ENCODE measurements at regions not wholly inside any gene's neighbourhood (a gene's known extent, or its start where the extent isn't known, plus 50 kb on each side); places are given as distances from the start of the nearest gene placed in this dataset.

DNA sequence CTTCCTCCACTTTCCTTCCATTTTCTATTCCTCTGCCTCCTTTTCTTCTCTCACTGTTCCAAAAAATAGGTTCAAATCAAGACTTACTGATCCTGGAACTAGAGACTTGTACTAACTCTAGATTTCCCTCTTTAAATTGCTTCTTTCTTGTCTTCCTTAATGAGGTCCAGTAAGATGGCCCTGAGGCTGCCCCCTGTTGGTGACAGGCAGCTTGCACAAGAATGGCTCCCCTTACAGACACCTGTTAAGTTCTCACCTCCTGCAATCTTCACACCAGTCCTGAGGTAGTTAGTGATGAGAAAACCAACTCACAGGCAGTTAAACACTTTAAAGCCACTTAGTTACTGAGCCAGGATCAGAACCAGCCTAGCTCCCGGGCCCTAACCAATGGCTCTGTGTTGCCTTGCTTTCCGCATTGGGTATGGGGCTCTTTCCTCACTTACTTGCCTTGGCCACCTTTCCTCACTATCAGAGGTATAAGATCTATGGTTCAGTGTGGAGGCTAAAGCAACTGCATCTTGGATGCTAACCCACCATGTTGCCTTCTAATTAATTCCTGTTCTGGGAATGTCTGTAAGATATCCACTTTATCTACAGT is 130.6 kb downstream of the AKAIN1 start:
- no peaks in the 10 kb centered on the region for H3K27me3 ChIP-seq (ENCODE audit: insufficient read depth, poor library complexity, severe bottlenecking)
- TF ChIP-seq, protein P1, sequence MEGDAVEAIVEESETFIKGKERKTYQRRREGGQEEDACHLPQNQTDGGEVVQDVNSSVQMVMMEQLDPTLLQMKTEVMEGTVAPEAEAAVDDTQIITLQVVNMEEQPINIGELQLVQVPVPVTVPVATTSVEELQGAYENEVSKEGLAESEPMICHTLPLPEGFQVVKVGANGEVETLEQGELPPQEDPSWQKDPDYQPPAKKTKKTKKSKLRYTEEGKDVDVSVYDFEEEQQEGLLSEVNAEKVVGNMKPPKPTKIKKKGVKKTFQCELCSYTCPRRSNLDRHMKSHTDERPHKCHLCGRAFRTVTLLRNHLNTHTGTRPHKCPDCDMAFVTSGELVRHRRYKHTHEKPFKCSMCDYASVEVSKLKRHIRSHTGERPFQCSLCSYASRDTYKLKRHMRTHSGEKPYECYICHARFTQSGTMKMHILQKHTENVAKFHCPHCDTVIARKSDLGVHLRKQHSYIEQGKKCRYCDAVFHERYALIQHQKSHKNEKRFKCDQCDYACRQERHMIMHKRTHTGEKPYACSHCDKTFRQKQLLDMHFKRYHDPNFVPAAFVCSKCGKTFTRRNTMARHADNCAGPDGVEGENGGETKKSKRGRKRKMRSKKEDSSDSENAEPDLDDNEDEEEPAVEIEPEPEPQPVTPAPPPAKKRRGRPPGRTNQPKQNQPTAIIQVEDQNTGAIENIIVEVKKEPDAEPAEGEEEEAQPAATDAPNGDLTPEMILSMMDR (IDR thresholded peaks at IDR 0.05; ENCODE audit: poor library complexity, severe bottlenecking) = no peak
- ATAC-seq (ENCODE audit: low read depth) (no peak), DNase-seq (ENCODE audit: low spot score) (no peak)
- H3K27ac ChIP-seq (ENCODE audit: poor library complexity, severe bottlenecking) = no peak overlapping the region
- no peak overlapping the region for H3K4me3 ChIP-seq (ENCODE audit: severe bottlenecking)
- H3K4me1 ChIP-seq (ENCODE audit: insufficient read depth, poor library complexity, severe bottlenecking) = no peaks in the 10 kb centered on the region
- no peaks in the 10 kb centered on the region for H3K36me3 ChIP-seq (ENCODE audit: low read depth)
- H3K9me3 ChIP-seq (ENCODE audit: severe bottlenecking) = no peaks in the 10 kb centered on the region

GRCh38 chr18:5065615-5066014 is 131.4 kb downstream of the AKAIN1 start:
- no peaks in the 10 kb centered on the region for H3K4me1 ChIP-seq (ENCODE audit: insufficient read depth, poor library complexity, severe bottlenecking)
- H3K27ac ChIP-seq (ENCODE audit: poor library complexity, severe bottlenecking) = no peak overlapping the region
- H3K4me3 ChIP-seq (ENCODE audit: severe bottlenecking) = no peak overlapping the region
- TF ChIP-seq, protein P1 (IDR thresholded peaks at IDR 0.05; ENCODE audit: poor library complexity, severe bottlenecking) = no peak
- ATAC-seq (ENCODE audit: low read depth) (no peak), DNase-seq (ENCODE audit: low spot score) (no peak)
- no peaks in the 10 kb centered on the region for H3K36me3 ChIP-seq (ENCODE audit: low read depth)
- H3K9me3 ChIP-seq (ENCODE audit: severe bottlenecking) = no peaks in the 10 kb centered on the region
- H3K27me3 ChIP-seq (ENCODE audit: insufficient read depth, poor library complexity, severe bottlenecking) = no peaks in the 10 kb centered on the region

DNA sequence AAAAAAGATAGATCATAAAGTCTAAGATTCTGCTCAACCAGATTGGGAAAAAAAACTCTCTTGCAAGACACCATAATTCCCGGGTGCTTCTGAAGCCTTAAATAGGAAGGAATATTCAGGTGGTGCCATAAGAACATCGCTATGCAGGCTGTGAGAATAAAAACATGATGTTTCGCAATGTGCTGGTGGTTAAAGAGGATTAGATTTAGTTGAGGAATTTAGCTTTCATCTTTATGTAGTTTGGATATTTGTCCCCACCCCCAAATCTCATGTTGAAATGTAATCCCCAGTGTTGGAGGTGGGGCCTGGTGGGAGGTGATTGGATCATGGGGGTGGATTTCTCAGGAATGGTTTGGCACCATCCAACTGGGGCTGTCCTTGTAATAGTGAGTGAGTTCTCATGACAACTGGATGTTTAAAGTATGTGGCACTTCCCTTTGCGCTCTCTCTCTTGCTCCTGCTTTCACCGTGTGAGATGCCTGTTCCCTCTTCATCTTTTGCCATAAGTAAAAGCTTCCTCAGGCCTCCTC is 132.2 kb downstream of the AKAIN1 start:
- TF ChIP-seq, protein P1 (IDR thresholded peaks at IDR 0.05; ENCODE audit: poor library complexity, severe bottlenecking) = no peak
- Histone ChIP-seq H3K36me3 (ENCODE audit: low read depth) (no peaks in the 10 kb centered on the region), H3K9me3 (ENCODE audit: severe bottlenecking) (no peaks in the 10 kb centered on the region), H3K4me1 (ENCODE audit: insufficient read depth, poor library complexity, severe bottlenecking) (no peaks in the 10 kb centered on the region), H3K27me3 (ENCODE audit: insufficient read depth, poor library complexity, severe bottlenecking) (no peaks in the 10 kb centered on the region), H3K27ac (ENCODE audit: poor library complexity, severe bottlenecking) (no peak overlapping the region), H3K4me3 (ENCODE audit: severe bottlenecking) (no peak overlapping the region)
- ATAC-seq (ENCODE audit: low read depth) (no peak), DNase-seq (ENCODE audit: low spot score) (no peak)

DNA sequence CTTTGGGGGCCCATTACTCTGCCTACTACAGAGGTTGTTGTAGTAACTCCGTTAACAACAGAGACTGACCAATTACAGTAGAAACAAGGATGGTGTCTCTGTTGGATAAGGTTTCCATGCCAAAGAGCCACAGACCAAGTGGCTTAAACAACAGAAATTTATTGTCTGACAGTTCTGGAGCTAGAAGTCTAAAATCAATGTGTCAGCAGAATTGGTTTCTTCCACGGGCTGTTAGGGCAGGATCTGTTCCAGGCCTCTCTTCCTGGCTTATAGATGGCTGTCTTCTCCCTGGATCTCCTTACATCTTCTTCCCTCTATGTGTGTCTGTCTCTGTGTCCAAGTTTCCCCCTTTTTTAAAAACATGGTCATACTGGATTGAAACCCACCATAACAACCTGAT is 135.3 kb downstream of the AKAIN1 start:
- Histone ChIP-seq H3K9me3 (ENCODE audit: severe bottlenecking) (no peaks in the 10 kb centered on the region), H3K4me1 (ENCODE audit: insufficient read depth, poor library complexity, severe bottlenecking) (no peaks in the 10 kb centered on the region), H3K27me3 (ENCODE audit: insufficient read depth, poor library complexity, severe bottlenecking) (no peaks in the 10 kb centered on the region), H3K27ac (ENCODE audit: poor library complexity, severe bottlenecking) (no peak overlapping the region), H3K36me3 (ENCODE audit: low read depth) (no peaks in the 10 kb centered on the region), H3K4me3 (ENCODE audit: severe bottlenecking) (no peak overlapping the region)
- TF ChIP-seq, protein P1 (IDR thresholded peaks at IDR 0.05; ENCODE audit: poor library complexity, severe bottlenecking) = no peak
- no peak for ATAC-seq (ENCODE audit: low read depth)
- DNase-seq (ENCODE audit: low spot score) = no peak

DNA sequence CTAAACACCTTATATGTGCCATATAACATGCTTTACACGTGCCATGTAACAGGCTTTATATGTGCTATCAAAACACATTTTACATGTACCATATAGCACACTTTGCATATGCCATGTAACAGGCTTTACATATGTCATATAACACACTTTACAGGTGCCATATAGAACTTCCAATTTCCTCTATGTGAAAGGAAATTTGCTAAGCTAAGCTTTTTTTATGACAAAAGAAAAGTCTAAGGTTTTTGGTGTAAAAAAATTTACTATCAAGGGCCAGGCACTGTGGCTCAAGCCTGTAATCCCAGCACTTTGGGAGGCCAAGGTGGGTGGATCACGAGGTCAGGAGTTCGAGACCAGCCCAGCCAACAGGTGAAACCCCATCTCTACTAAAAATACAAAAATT is 136.5 kb downstream of the AKAIN1 start:
- Histone ChIP-seq H3K27me3 (ENCODE audit: insufficient read depth, poor library complexity, severe bottlenecking) (no peaks in the 10 kb centered on the region), H3K9me3 (ENCODE audit: severe bottlenecking) (no peaks in the 10 kb centered on the region), H3K4me1 (ENCODE audit: insufficient read depth, poor library complexity, severe bottlenecking) (no peaks in the 10 kb centered on the region), H3K27ac (ENCODE audit: poor library complexity, severe bottlenecking) (no peak overlapping the region), H3K4me3 (ENCODE audit: severe bottlenecking) (no peak overlapping the region), H3K36me3 (ENCODE audit: low read depth) (no peaks in the 10 kb centered on the region)
- ATAC-seq (ENCODE audit: low read depth) (no peak), DNase-seq (ENCODE audit: low spot score) (no peak)
- TF ChIP-seq, protein P1 (IDR thresholded peaks at IDR 0.05; ENCODE audit: poor library complexity, severe bottlenecking) = no peak

All from RWPE2 (cell line).